ENCODE measurements at regions not wholly inside any gene's neighbourhood (a gene's known extent, or its start where the extent isn't known, plus 50 kb on each side); places are given as distances from the start of the nearest gene placed in this dataset.
"Not testable (repeated sequence)": the region's sequence is repeated elsewhere in the genome, so short reads cannot be mapped to it uniquely, and the experiment has no call there.

GRCh38 chr13:55582294-55582693 is 1558.4 kb upstream of the PRR20A start:
- 0% methylated on average over 4 of the region's 4 CpGs; no CpG with 5 or more reads in 1 of the 2 experiments for WGBS, 2 experiments (ENCODE audit: extremely low coverage in 1 of 2, insufficient coverage in 1 of 2, insufficient read length in 1 of 2, insufficient replicate concordance in 2 of 2, low coverage in 1 of 2, low lambda C conversion rate in 2 of 2, missing lambda C conversion rate in 1 of 2)
- H3K4ac ChIP-seq (replicated peaks; ENCODE audit: insufficient read length, low read depth, low read length); H2BK5ac ChIP-seq (ENCODE audit: low read depth, low read length); H4K91ac ChIP-seq (replicated peaks; ENCODE audit: insufficient read length, low read length); H2BK15ac ChIP-seq (ENCODE audit: low read length); H3K18ac ChIP-seq (ENCODE audit: extremely low read depth, low read length); H3K79me1 ChIP-seq (ENCODE audit: low read depth, low read length); H2AFZ ChIP-seq (ENCODE audit: low read length); H4K20me1 ChIP-seq (replicated peaks in 1 of 2; ENCODE audit: control insufficient read depth in 1 of 2, insufficient read depth in 2 of 2, low read length in 2 of 2); H3K56ac ChIP-seq (replicated peaks; ENCODE audit: insufficient read length, low read depth, low read length); FAIRE-seq; CTCF ChIA-PET (ENCODE audit: partially characterized antibody); H3K27me3 ChIP-seq (replicated peaks in 1 of 4; ENCODE audit: control insufficient read depth in 3 of 4, extremely low read depth in 1 of 4, insufficient read depth in 3 of 4, low read length in 3 of 4); H4K8ac ChIP-seq (ENCODE audit: extremely low read depth, insufficient read depth, low read length); H2BK120ac ChIP-seq (replicated peaks; ENCODE audit: low read depth, low read length); H3K23ac ChIP-seq (ENCODE audit: insufficient read length); H3K9me3 ChIP-seq (ENCODE audit: insufficient read depth in 2 of 2, low read depth in 1 of 2, low read length in 1 of 2); H2BK12ac ChIP-seq (ENCODE audit: low read depth, low read length); DNase-seq (ENCODE audit: low read depth in 1 of 2, low spot score in 2 of 2); H2AK5ac ChIP-seq (ENCODE audit: low read depth, low read length); H4K5ac ChIP-seq (ENCODE audit: insufficient read length, low read depth, low read length); H2BK20ac ChIP-seq (ENCODE audit: low read length); H3K14ac ChIP-seq (ENCODE audit: insufficient read length): not testable (repeated sequence)
- Histone ChIP-seq H3K9ac (replicated peaks in 1 of 4; ENCODE audit: extremely low read depth in 1 of 4, low read depth in 3 of 4, low read length in 3 of 4) (peak overlapping the region; percentile 42 to 76 (median 62)), H3K4me2 (ENCODE audit: insufficient read depth in 1 of 2, low read depth in 2 of 2, low read length in 2 of 2) (peak overlapping the region; percentile 10 to 42), H3K36me3 (ENCODE audit: control insufficient read depth in 2 of 4, insufficient read depth in 4 of 4, low read length in 3 of 4) (peaks cover 0 to 30% (median 16%) of the 10 kb centered on the region in 4 experiments; a peak in 6 of 8 replicates), H3K79me2 (ENCODE audit: control insufficient read depth in 1 of 2, insufficient read depth in 2 of 2, low read length in 2 of 2) (peaks cover 5 to 61% of the 10 kb centered on the region in 2 experiments; a peak in 3 of 4 replicates), H3K4me3 (ENCODE audit: extremely low read depth in 1 of 4, insufficient read depth in 2 of 4, low read depth in 3 of 4, low read length in 4 of 4) (peak overlapping the region; percentile 40 to 77 (median 54)), H3K23me2 (ENCODE audit: low read depth, low read length) (peaks cover 11% of the 10 kb centered on the region), H3K4me1 (replicated peaks in 1 of 4; ENCODE audit: control insufficient read depth in 3 of 4, insufficient read depth in 4 of 4, low read length in 3 of 4) (peaks cover 0 to 12% (median 6%) of the 10 kb centered on the region in 4 experiments; a peak in 4 of 7 replicates), H3K27ac (ENCODE audit: low read depth, low read length) (0 out of 2 replicates have a peak overlapping the region, but pooled peaks have one; percentile 25)
- POLR2A ChIA-PET (ENCODE audit: partially characterized antibody), result interaction anchor here (1.0 to 1.8 kb wide), 2 partner anchors 13 to 32 kb away, joined by 3 read pairs; no protein-coding TSS in a partner anchor
- TF ChIP-seq POLR2A (IDR thresholded peaks at IDR 0.05; ENCODE audit: control extremely low read depth in 1 of 2, low read depth in 2 of 2, low read length in 2 of 2) (peak in 1 of 2 experiments; percentile 55; a peak in 2 of 3 replicates), POLR2AphosphoS5 (IDR thresholded peaks at IDR 0.05; ENCODE audit: low read depth, low read length) (0 out of 2 replicates have a peak, but pooled peaks have one; percentile 33)

Measured in H1 (cell line).